Endodermal cell (in vitro differentiated cells): ENCODE measurements at regions not wholly inside any gene's neighbourhood (a gene's known extent, or its start where the extent isn't known, plus 50 kb on each side); places are given as distances from the start of the nearest gene placed in this dataset.

Experiments
- DNase-seq: peaks from one replicate; pipeline ENCODE4 v3.0.0-alpha.2; 2017
- H3K27ac ChIP-seq: 2 replicates; pipeline ENCODE4 v1.5.1; 2013; ENCODE audit warnings: mild to moderate bottlenecking, low read depth, low read length, moderate library complexity
- H3K27me3 ChIP-seq: 2 replicates; pipeline ENCODE4 v1.6.1; 2013; ENCODE audit warnings: mild to moderate bottlenecking, low read length, moderate library complexity; ENCODE audit not compliant: insufficient read depth, control insufficient read depth, poor library complexity, severe bottlenecking
- H3K36me3 ChIP-seq: 2 replicates; pipeline ENCODE4 v1.7.0; 2013; ENCODE audit warnings: mild to moderate bottlenecking, low read length, moderate library complexity; ENCODE audit not compliant: control insufficient read depth, insufficient read depth
- H3K4me1 ChIP-seq: one replicate; pipeline ENCODE4 v1.7.0; 2013; ENCODE audit warnings: low read length; ENCODE audit not compliant: control insufficient read depth, insufficient read depth
- H3K4me3 ChIP-seq: 2 replicates; pipeline ENCODE4 v1.5.1; 2013; ENCODE audit warnings: mild to moderate bottlenecking, low read length, moderate library complexity
- H3K9ac ChIP-seq: 2 replicates; pipeline ENCODE4 v1.6.1; 2013; ENCODE audit warnings: mild to moderate bottlenecking, low read length, moderate library complexity; ENCODE audit not compliant: poor library complexity, severe bottlenecking; ENCODE audit errors: extremely low read depth
- H3K9me3 ChIP-seq: 2 replicates; pipeline ENCODE4 v1.6.1; 2013; ENCODE audit warnings: mild to moderate bottlenecking, low read length, moderate library complexity; ENCODE audit not compliant: control insufficient read depth
- H3K27ac Mint-ChIP-seq: 2 replicates; pipeline ENCODE4 v1.8.0; 2020; ENCODE audit warnings: mixed read lengths
- H3K27me3 Mint-ChIP-seq: 2 replicates; pipeline ENCODE4 v1.8.0; 2021; ENCODE audit warnings: mild to moderate bottlenecking, mixed read lengths; ENCODE audit not compliant: insufficient read depth
- H3K36me3 Mint-ChIP-seq: 2 replicates; pipeline ENCODE4 v1.8.0; 2020; ENCODE audit warnings: low read depth, mixed read lengths
- H3K4me1 Mint-ChIP-seq: 2 replicates; pipeline ENCODE4 v1.8.0; 2020; ENCODE audit warnings: mixed read lengths
- H3K4me3 Mint-ChIP-seq: 2 replicates; pipeline ENCODE4 v1.8.0; 2020; ENCODE audit warnings: mild to moderate bottlenecking, moderate library complexity, mixed read lengths
- H3K9me3 Mint-ChIP-seq: 2 replicates; pipeline ENCODE4 v1.8.0; 2020; ENCODE audit warnings: mild to moderate bottlenecking, mixed read lengths
- CTCF ChIP-seq: fragments of 200-600 bp; sonication (generic); conservative IDR thresholded peaks from 2 replicates; pipeline ENCODE4 v1.5.0; 2021; ENCODE audit warnings: antibody characterized with exemption, mild to moderate bottlenecking
- WGBS, 2 experiments: methylation state at CpG; one replicate each; pipeline versions ENCODE4 v1.1.5 to v1.1.7; 2013; ENCODE audit warnings: missing lambda C conversion rate in 2 of 2, mixed read lengths in 1 of 2; ENCODE audit not compliant: insufficient coverage in 1 of 2, insufficient read length in 1 of 2; 5-methylcytosine and 5-hydroxymethylcytosine counted together

GRCh38 chr10:78547397-78547796, 513.7 kb downstream of the RPS24 start:
- H3K4me3 Mint-ChIP-seq, result no peak overlapping the region

GRCh38 chr10:78547905-78548304, 514.2 kb downstream of the RPS24 start:
- Mint-ChIP-seq H3K4me1 (peaks cover 23% of the 10 kb centered on the region), H3K27ac (no peak overlapping the region), H3K36me3 (no peaks in the 10 kb centered on the region), H3K27me3 (peaks cover 21% of the 10 kb centered on the region), H3K4me3 (no peak overlapping the region), H3K9me3 (no peaks in the 10 kb centered on the region)
- Histone ChIP-seq H3K9me3 (no peaks in the 10 kb centered on the region), H3K4me1 (peaks cover 6% of the 10 kb centered on the region), H3K27me3 (peaks cover 14% of the 10 kb centered on the region), H3K4me3 (no peak overlapping the region), H3K9ac (no peak overlapping the region), H3K36me3 (no peaks in the 10 kb centered on the region), H3K27ac (no peak overlapping the region)
- TF ChIP-seq CTCF, result no peak
- no peak for DNase-seq

More at GRCh38 chr10:78547397-78547796, 513.7 kb downstream of the RPS24 start:
- H3K9me3 Mint-ChIP-seq, result no peaks in the 10 kb centered on the region
- peaks cover 14% of the 10 kb centered on the region for H3K27me3 ChIP-seq
- H3K4me1 Mint-ChIP-seq, result peaks cover 18% of the 10 kb centered on the region
- no peaks in the 10 kb centered on the region for H3K9me3 ChIP-seq
- H3K36me3 ChIP-seq, result no peaks in the 10 kb centered on the region
- H3K4me1 ChIP-seq, result peaks cover 6% of the 10 kb centered on the region
- no peak for DNase-seq
- peaks cover 21% of the 10 kb centered on the region for H3K27me3 Mint-ChIP-seq
- TF ChIP-seq CTCF, result no peak
- no peak overlapping the region for H3K27ac Mint-ChIP-seq
- no peak overlapping the region for H3K9ac ChIP-seq
- WGBS, 2 experiments, result 86 to 95% methylated on average over 6 of the region's 6 CpGs
- no peak overlapping the region for H3K27ac ChIP-seq
- no peaks in the 10 kb centered on the region for H3K36me3 Mint-ChIP-seq
- no peak overlapping the region for H3K4me3 ChIP-seq

GRCh38 chr10:78548369-78548768, 514.7 kb downstream of the RPS24 start:
- no peak for TF ChIP-seq CTCF
- Histone ChIP-seq H3K27ac (no peak overlapping the region), H3K9me3 (no peaks in the 10 kb centered on the region), H3K4me1 (peaks cover 6% of the 10 kb centered on the region), H3K9ac (no peak overlapping the region), H3K4me3 (no peak overlapping the region), H3K36me3 (no peaks in the 10 kb centered on the region), H3K27me3 (peaks cover 14% of the 10 kb centered on the region)
- no peak for DNase-seq
- H3K4me3 Mint-ChIP-seq, result no peak overlapping the region
- H3K36me3 Mint-ChIP-seq, result no peaks in the 10 kb centered on the region
- WGBS, 2 experiments, result 95 to 100% methylated on average over 3 of the region's 3 CpGs
- H3K27me3 Mint-ChIP-seq, result peaks cover 21% of the 10 kb centered on the region
- H3K4me1 Mint-ChIP-seq, result peaks cover 27% of the 10 kb centered on the region
- no peaks in the 10 kb centered on the region for H3K9me3 Mint-ChIP-seq
- H3K27ac Mint-ChIP-seq, result no peak overlapping the region
